Neural progenitor cell (in vitro differentiated cells): ENCODE measurements at regions not wholly inside any gene's neighbourhood (a gene's known extent, or its start where the extent isn't known, plus 50 kb on each side); places are given as distances from the start of the nearest gene placed in this dataset.

Source experiments
- CTCF ChIP-seq: fragments of 200-600 bp; sonication (generic); IDR thresholded peaks from 2 replicates; pipeline ENCODE4 v1.5.1; 2017; ENCODE audit warnings: antibody characterized with exemption, mild to moderate bottlenecking
- EZH2 ChIP-seq: fragments of 200-600 bp; sonication (generic); IDR thresholded peaks from 2 replicates; pipeline ENCODE4 v1.6.1; 2017; ENCODE audit warnings: antibody characterized with exemption, mild to moderate bottlenecking, moderate library complexity
- EZH2phosphoT487 ChIP-seq: fragments of 200-600 bp; sonication (generic); IDR thresholded peaks from 2 replicates; pipeline ENCODE4 v1.6.1; 2017; ENCODE audit warnings: antibody characterized with exemption

- TF ChIP-seq EZH2phosphoT487, result no peak
- no peak for TF ChIP-seq CTCF
- TF ChIP-seq EZH2, result no peak
Observed at GRCh38 chr6:19087897-19088296, 700.7 kb downstream of the RNF144B start.
